NCI-H2107 treated with DMSO at 0.1 percent for 48 hours (cell line): ENCODE measurements at regions not wholly inside any gene's neighbourhood (a gene's known extent, or its start where the extent isn't known, plus 50 kb on each side); places are given as distances from the start of the nearest gene placed in this dataset.
A peak's percentile ranks its signal among the peaks of the same experiment; 100 is the strongest.

Experiments
- DNase-seq: peaks from one replicate; lab custom pipeline; 2025; ENCODE audit not compliant: unreplicated experiment; lab: John Stamatoyannopoulos, UW

GRCh38 chr17:34874478-34874877 is 86.8 kb downstream of the CCT6B start:
- no peak for DNase-seq

GRCh38 chr17:34872640-34873039 is 88.6 kb downstream of the CCT6B start:
- no peak for DNase-seq

GRCh38 chr17:34869641-34870040 is 91.6 kb downstream of the CCT6B start:
- no peak for DNase-seq

- no peak for DNase-seq
Measured at GRCh38 chr17:34865716-34866115, 95.5 kb downstream of the CCT6B start.

- DNase-seq: peak; percentile 17
Measured at GRCh38 chr17:34862384-34862783, 98.9 kb downstream of the CCT6B start.

- DNase-seq: no peak
Measured at GRCh38 chr17:34861864-34862263, 99.4 kb downstream of the CCT6B start.

DNA sequence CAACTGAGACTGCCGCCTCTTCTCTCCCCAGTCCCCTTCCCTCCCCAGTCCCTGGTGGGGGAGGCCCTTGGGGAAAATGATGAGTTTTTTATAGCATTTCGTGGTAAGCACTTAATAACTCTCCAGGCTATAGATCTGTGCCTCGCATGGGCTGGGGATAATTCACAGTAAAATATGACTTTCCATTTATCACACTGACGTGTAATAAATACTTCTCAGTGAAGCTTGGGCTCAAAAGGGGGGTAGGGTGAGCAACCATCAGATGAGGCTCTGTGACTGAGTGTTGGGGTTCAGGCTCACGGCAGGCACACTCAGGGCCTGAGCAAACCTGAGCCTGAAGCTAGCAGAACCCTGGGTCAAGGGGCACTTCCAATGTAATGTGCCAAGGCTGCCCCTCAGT is 101.6 kb downstream of the CCT6B start:
- DNase-seq: no peak

DNA sequence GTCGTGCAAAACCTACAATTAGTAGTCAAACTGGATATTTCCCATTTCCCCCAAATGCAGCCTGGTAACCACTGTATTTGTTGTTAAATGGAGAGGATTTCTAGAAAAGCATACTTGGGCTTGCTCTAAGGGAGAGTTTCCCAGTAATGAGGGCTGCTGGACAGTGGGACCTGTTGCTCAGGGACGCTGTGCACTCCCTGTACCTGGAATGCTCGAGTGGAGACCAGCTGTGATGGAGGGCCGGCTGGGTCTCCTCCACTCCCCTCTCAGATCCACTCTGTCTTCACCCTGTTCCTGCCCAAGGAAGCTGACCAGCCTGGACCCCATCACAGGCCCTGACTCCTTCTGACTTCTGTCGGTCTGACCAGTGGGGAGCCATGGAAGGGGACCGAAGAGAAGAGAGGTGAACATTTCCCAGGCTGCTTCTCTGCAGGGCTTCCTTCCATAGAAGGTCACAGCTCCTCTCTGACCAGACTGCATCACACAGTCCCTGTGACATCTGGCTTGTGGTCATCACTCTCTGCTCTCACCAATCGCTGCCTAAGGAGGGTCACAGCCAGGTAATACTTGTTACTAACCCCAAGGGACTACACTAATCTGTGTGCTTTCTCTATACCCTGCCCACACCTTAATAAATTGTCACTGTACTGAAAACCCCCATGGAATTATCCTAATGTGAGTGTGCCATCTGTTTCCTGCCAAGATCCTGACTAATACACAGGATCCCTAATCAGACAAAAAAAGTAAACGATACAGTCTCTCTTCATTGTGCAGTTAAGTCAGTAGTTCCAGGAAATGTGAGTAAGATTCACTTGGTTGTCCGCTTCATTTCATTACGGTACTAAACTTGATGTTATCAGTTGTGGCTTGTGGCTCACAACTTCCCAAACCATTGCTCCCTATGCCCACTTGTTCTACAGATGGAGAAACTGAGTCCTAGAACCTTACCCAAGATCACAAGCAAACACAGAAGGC is 102.4 kb downstream of the CCT6B start:
- no peak for DNase-seq

- DNase-seq: no peak
Measured at GRCh38 chr17:34853924-34854323, 107.3 kb downstream of the CCT6B start.

GRCh38 chr17:34852614-34853013 is 108.6 kb downstream of the CCT6B start:
- no peak for DNase-seq

GRCh38 chr17:34851961-34852540 is 109.2 kb downstream of the CCT6B start:
- no peak for DNase-seq

- DNase-seq: no peak
Measured at GRCh38 chr17:34850964-34851363, 110.3 kb downstream of the CCT6B start.

DNA sequence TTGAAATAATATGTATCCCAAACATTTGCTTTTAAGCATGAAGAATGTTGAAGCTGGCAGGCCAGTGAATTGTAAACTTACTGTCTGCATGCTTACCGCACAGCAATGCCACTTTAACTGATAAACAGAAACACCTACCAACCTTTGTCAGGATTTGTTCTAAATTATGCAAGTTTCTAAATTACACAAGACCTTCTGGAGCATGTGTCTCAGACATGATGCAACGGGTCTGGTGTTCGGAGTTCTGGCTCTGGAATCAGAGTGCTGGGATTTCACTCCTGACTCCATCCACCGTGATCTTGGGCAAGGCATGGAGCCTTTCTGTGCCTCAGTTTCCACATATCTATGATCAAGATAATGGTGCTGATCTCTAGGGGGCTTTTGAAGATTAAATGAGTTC is 111.2 kb downstream of the CCT6B start:
- no peak for DNase-seq

DNA sequence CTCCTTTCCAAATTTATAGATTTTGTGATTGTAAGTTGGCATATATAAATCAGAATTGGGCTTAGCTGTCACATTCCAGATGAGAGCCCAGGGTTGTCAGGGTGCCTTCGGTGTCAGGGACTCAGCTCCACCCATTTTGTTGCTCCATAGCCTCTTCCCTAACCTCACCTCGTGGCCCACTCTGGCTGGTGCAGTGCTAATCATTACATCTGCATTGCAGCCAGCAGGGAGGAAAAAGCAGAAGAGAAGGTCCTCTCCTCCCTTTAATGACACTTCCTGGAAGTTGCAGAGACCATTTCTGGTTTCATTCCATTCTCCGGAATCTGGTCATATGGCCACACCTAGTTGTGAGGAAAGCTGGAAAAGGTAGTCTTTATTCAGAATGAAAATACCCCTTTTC is 113.3 kb downstream of the CCT6B start:
- no peak for DNase-seq

DNA sequence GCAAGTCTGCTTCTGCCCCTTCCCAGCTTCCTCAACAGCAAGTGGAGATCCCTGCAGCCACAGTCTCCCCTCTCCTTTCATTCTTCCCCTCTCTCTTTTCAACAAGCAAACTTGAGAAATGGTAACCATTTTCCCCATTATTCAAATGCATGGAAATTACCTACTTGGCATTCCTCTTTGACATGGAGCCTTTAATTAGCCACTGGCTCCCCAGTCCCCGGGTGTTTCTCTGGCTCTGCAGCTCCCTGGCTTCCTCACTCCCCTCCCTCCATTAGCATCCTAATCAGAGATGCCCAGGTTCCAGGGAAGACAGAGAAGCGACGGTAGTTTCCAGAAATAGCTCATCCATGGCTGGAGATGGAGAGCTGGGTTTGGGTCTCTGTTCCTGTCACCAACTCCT is 116.0 kb downstream of the CCT6B start:
- no peak for DNase-seq

GRCh38 chr17:34843682-34844081 is 117.6 kb downstream of the CCT6B start:
- no peak for DNase-seq

GRCh38 chr17:34842235-34842634 is 119.0 kb downstream of the CCT6B start:
- DNase-seq: no peak

- DNase-seq: no peak
Measured at GRCh38 chr17:34841467-34841866, 119.8 kb downstream of the CCT6B start.

DNA sequence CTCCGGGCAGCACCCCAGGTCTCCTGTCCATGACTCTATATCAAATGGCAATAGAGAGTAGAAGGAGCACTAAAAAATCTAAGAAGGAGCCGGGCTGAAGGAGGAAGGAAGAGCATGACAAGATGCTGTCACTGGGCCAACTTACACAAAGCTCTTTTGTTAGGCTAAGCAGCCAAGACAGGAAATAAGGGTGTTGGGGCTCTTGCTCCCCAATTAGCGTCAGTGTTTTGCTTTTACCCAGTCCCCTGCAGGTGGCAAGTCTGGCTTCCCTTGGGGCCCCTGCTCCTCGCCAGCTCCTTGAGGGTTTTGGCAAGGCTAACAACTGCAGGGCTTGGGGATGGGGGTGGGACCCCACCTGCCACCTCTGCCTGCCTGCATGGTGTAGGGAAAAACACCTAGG is 120.5 kb downstream of the CCT6B start:
- no peak for DNase-seq

GRCh38 chr17:34837876-34838478 is 123.3 kb downstream of the CCT6B start:
- DNase-seq: no peak

GRCh38 chr17:34832376-34832775 is 128.9 kb downstream of the CCT6B start:
- no peak for DNase-seq

GRCh38 chr17:34827008-34827407 is 134.3 kb downstream of the CCT6B start:
- peak; percentile 5 for DNase-seq
